HCT116 (cell line): ENCODE measurements at regions not wholly inside any gene's neighbourhood (a gene's known extent, or its start where the extent isn't known, plus 50 kb on each side); places are given as distances from the start of the nearest gene placed in this dataset.

Experiments used
- ATF3 ChIP-seq: IDR thresholded peaks from 2 replicates; pipeline ENCODE4 v1.6.1; 2012
- CTCF ChIP-seq, 3 experiments: fragments of 200-600 bp in 1 of 3; sonication (generic) in 1 of 3; IDR thresholded peaks in 2 of 3; conservative IDR thresholded peaks in 1 of 3; 2 replicates each; pipeline ENCODE4 v1.5.1; 2012 to 2017; ENCODE audit warnings: low read depth in 2 of 3, low read length in 2 of 3, antibody characterized with exemption in 1 of 3, borderline replicate concordance in 1 of 3, control low read depth in 1 of 3, mild to moderate bottlenecking in 1 of 3, mixed read lengths in 1 of 3, mixed run types in 1 of 3, moderate library complexity in 1 of 3; ENCODE audit not compliant: insufficient read depth in 1 of 3
- EGR1 ChIP-seq: IDR thresholded peaks from 2 replicates; pipeline ENCODE4 v1.6.1; 2012; ENCODE audit warnings: low read depth
- EZH2 ChIP-seq: fragments of 200-600 bp; sonication (generic); IDR thresholded peaks from 2 replicates; pipeline ENCODE4 v1.6.1; 2017; ENCODE audit warnings: antibody characterized with exemption, mixed run types
- EZH2phosphoT487 ChIP-seq: fragments of 200-600 bp; IDR thresholded peaks from 2 replicates; pipeline ENCODE4 v1.6.1; 2018; ENCODE audit warnings: antibody characterized with exemption, borderline replicate concordance
- JUND ChIP-seq: IDR thresholded peaks from 2 replicates; pipeline ENCODE4 v1.6.1; 2012
- MAX ChIP-seq: IDR thresholded peaks from 2 replicates; pipeline ENCODE4 v1.6.1; 2012
- POLR2A ChIP-seq: IDR thresholded peaks from 2 replicates; pipeline ENCODE4 v1.7.0; 2011; ENCODE audit warnings: borderline replicate concordance; ENCODE audit not compliant: insufficient read depth, insufficient read length; ENCODE audit errors: extremely low read depth
- POLR2AphosphoS5 ChIP-seq: IDR thresholded peaks from 2 replicates; pipeline ENCODE4 v1.6.1; 2011; ENCODE audit warnings: mild to moderate bottlenecking, low read depth, low read length, moderate library complexity
- SIN3A ChIP-seq: IDR thresholded peaks from 2 replicates; pipeline ENCODE4 v1.6.1; 2012; ENCODE audit warnings: low read depth
- SP1 ChIP-seq: IDR thresholded peaks from 2 replicates; pipeline ENCODE4 v1.6.1; 2012; ENCODE audit warnings: low read depth
- SRF ChIP-seq: IDR thresholded peaks from 2 replicates; pipeline ENCODE4 v1.6.1; 2012; ENCODE audit warnings: low read depth

- TF ChIP-seq SP1 (no peak), EZH2 (no peak), CTCF (IDR thresholded peaks at IDR 0.05 in 2 of 3, conservative IDR thresholded peaks at IDR 0.05 in 1 of 3; ENCODE audit: borderline replicate concordance in 1 of 3, insufficient read depth in 1 of 3, low read depth in 2 of 3, low read length in 2 of 3) (no peak), EGR1 (no peak), MAX (no peak), ATF3 (no peak), EZH2phosphoT487 (no peak), SIN3A (no peak), JUND (no peak), POLR2A (no peak), SRF (no peak), POLR2AphosphoS5 (no peak)
These were observed 202.4 kb upstream of the PDGFD start for GRCh38 chr11:104366321-104366734.
